K562 (cell line): ENCODE measurements at regions not wholly inside any gene's neighbourhood (a gene's known extent, or its start where the extent isn't known, plus 50 kb on each side); places are given as distances from the start of the nearest gene placed in this dataset.

Experiments
- BMI1 ChIP-seq: fragments of 150-350 bp; IDR thresholded peaks from 2 replicates; pipeline ENCODE4 v1.6.1; 2014; ENCODE audit warnings: low read length
- CTCF ChIP-seq, 3 experiments: IDR thresholded peaks in 2 of 3; conservative IDR thresholded peaks in 1 of 3; 2 replicates each; pipeline ENCODE4 v1.5.1; 2011 to 2012; ENCODE audit warnings: low read length in 3 of 3, mild to moderate bottlenecking in 3 of 3, control low read depth in 2 of 3, improper control_type of control experiment in 1 of 3, inconsistent platforms in 1 of 3, low read depth in 1 of 3, mixed read lengths in 1 of 3, moderate library complexity in 1 of 3; ENCODE audit not compliant: insufficient read depth in 2 of 3
- DNMT1 ChIP-seq: fragments of 450-650 bp; IDR thresholded peaks from 2 replicates; pipeline ENCODE4 v1.6.1; 2016; ENCODE audit warnings: antibody characterized with exemption, mild to moderate bottlenecking
- ELK1 ChIP-seq: sonication (generic); formaldehyde crosslinking; IDR thresholded peaks from 2 replicates; pipeline ENCODE4 v1.8.1; 2022; ENCODE audit warnings: missing genetic modification reagents
- HNRNPLL ChIP-seq: fragments of 200-400 bp; formaldehyde crosslinking; IDR thresholded peaks from 2 replicates; pipeline ENCODE4 v1.6.1; 2017; ENCODE audit warnings: low read length, low read depth, mild to moderate bottlenecking; ENCODE audit not compliant: poor library complexity, severe bottlenecking
- NBN ChIP-seq: fragments of 450-650 bp; IDR thresholded peaks from 2 replicates; pipeline ENCODE4 v1.6.1; 2016; ENCODE audit warnings: low read depth, mild to moderate bottlenecking
- NRF1 ChIP-seq, 2 experiments: fragments of 450-650 bp; IDR thresholded peaks in 1 of 2; conservative IDR thresholded peaks in 1 of 2; 2 replicates each; pipeline ENCODE4 v1.6.1; 2014; ENCODE audit warnings: mild to moderate bottlenecking in 2 of 2
- TEAD4 ChIP-seq, 2 experiments: sonication (generic) in 1 of 2; formaldehyde crosslinking in 1 of 2; IDR thresholded peaks; 2 replicates each; pipeline versions ENCODE4 v1.6.1 to v1.8.0; 2012 to 2022; ENCODE audit warnings: borderline replicate concordance in 1 of 2, inconsistent platforms in 1 of 2, low read length in 1 of 2, mild to moderate bottlenecking in 1 of 2, missing genetic modification reagents in 1 of 2
- UBTF ChIP-seq, 2 experiments: IDR thresholded peaks; 2 replicates each; pipeline ENCODE4 v1.6.1; 2012; ENCODE audit warnings: improper control_type of control experiment in 2 of 2, low read depth in 2 of 2, low read length in 2 of 2, borderline replicate concordance in 1 of 2
- ZFP36 ChIP-seq: fragments of 150-350 bp; IDR thresholded peaks from 2 replicates; pipeline ENCODE4 v1.6.1; 2018; ENCODE audit warnings: low read length, low read depth; ENCODE audit not compliant: partially characterized antibody
- ZNF23 ChIP-seq: fragments of 250-450 bp; sonication (Bioruptor Pico); IDR thresholded peaks from 2 replicates; pipeline ENCODE4 v1.4.0; 2020; ENCODE audit warnings: mild to moderate bottlenecking

- TF ChIP-seq HNRNPLL (no peak), TEAD4 (IDR thresholded peaks at IDR 0.05; ENCODE audit: low read length) (peak; percentile 77), TEAD4 (CRISPR knock-in tag; IDR thresholded peaks at IDR 0.05; ENCODE audit: borderline replicate concordance) (no peak), NRF1 (conservative IDR thresholded peaks at IDR 0.05 in 1 of 2, IDR thresholded peaks at IDR 0.05 in 1 of 2) (no peak), ZNF23 (CRISPR knock-in tag) (no peak), ZFP36 (no peak), BMI1 (no peak), DNMT1 (no peak), NBN (no peak), ELK1 (CRISPR knock-in tag) (no peak), CTCF (IDR thresholded peaks at IDR 0.05 in 2 of 3, conservative IDR thresholded peaks at IDR 0.05 in 1 of 3; ENCODE audit: insufficient read depth in 2 of 3, low read depth in 1 of 3, low read length in 3 of 3) (no peak), UBTF (IDR thresholded peaks at IDR 0.05; ENCODE audit: borderline replicate concordance in 1 of 2, low read depth in 2 of 2, low read length in 2 of 2) (no peak)
Measured at GRCh38 chr1:115179397-115180079, 90.2 kb upstream of the TSPAN2 start.
